Body of pancreas (tissue), 4 donors: ENCODE measurements at regions not wholly inside any gene's neighbourhood (a gene's known extent, or its start where the extent isn't known, plus 50 kb on each side); places are given as distances from the start of the nearest gene placed in this dataset.

Source experiments
- CTCF ChIP-seq, 7 experiments: fragments of 450-650 bp in 4 of 7; fragments of 200-600 bp in 3 of 7; sonication (generic) in 3 of 7; IDR thresholded peaks; one replicate each; pipeline ENCODE4 v1.5.1; 2016 to 2019; ENCODE audit warnings: antibody characterized with exemption in 7 of 7
- POLR2A ChIP-seq, 3 donors: fragments of 450-650 bp; IDR thresholded peaks; one replicate each; pipeline ENCODE4 v1.6.1; 2016; ENCODE audit warnings: antibody characterized with exemption in 3 of 3, mild to moderate bottlenecking in 2 of 3

GRCh38 chr1:47696404-47696736, 258.5 kb downstream of the FOXD2 start:
- no peak for TF ChIP-seq CTCF (IDR thresholded peaks at IDR 0.05)
- no peak for TF ChIP-seq POLR2A (IDR thresholded peaks at IDR 0.05)
